ENCODE measurements at regions not wholly inside any gene's neighbourhood (a gene's known extent, or its start where the extent isn't known, plus 50 kb on each side); places are given as distances from the start of the nearest gene placed in this dataset.

GRCh38 chr12:33248364-33248763 is 191.3 kb downstream of the SYT10 start:
- TF ChIP-seq CTCF (IDR thresholded peaks at IDR 0.05; ENCODE audit: low read depth, low read length) (no peak), POLR2A (IDR thresholded peaks at IDR 0.05; ENCODE audit: extremely low read depth, insufficient read length) (no peak), MAX (IDR thresholded peaks at IDR 0.05; ENCODE audit: low read depth, low read length) (no peak)

Measured in NB4 (cell line).